Neural progenitor cell (in vitro differentiated cells): ENCODE measurements at regions not wholly inside any gene's neighbourhood (a gene's known extent, or its start where the extent isn't known, plus 50 kb on each side); places are given as distances from the start of the nearest gene placed in this dataset.

Experiments
- DNase-seq: peaks from one replicate; pipeline ENCODE4 v3.0.0-alpha.2; 2016; ENCODE audit warnings: low spot score
- H2AFZ ChIP-seq: fragments of 200-600 bp; sonication (generic); replicated peaks from 2 replicates; pipeline ENCODE4 v1.6.1; 2016; ENCODE audit warnings: antibody characterized with exemption
- H3F3A ChIP-seq: fragments of 200-600 bp; sonication (generic); 2 replicates; pipeline ENCODE4 v1.6.1; 2016; ENCODE audit warnings: antibody characterized with exemption, low read depth
- H3K27ac ChIP-seq: fragments of 200-600 bp; sonication (generic); 2 replicates; pipeline ENCODE4 v1.5.1; 2016; ENCODE audit warnings: mild to moderate bottlenecking
- H3K27me3 ChIP-seq: fragments of 200-600 bp; sonication (generic); 2 replicates; pipeline ENCODE4 v1.6.1; 2016; ENCODE audit warnings: mild to moderate bottlenecking, moderate library complexity
- H3K36me3 ChIP-seq: fragments of 200-600 bp; sonication (generic); 2 replicates; pipeline ENCODE4 v1.5.1; 2016
- H3K4me1 ChIP-seq: fragments of 200-600 bp; sonication (generic); 2 replicates; pipeline ENCODE4 v1.6.1; 2016; ENCODE audit warnings: mixed run types
- H3K4me2 ChIP-seq: fragments of 200-600 bp; sonication (generic); 2 replicates; pipeline ENCODE4 v1.6.1; 2016
- H3K4me3 ChIP-seq: fragments of 200-600 bp; sonication (generic); 2 replicates; pipeline ENCODE4 v1.5.1; 2016
- H3K79me2 ChIP-seq: fragments of 200-600 bp; sonication (generic); 2 replicates; pipeline ENCODE4 v1.6.1; 2016; ENCODE audit warnings: low read depth
- H3K9ac ChIP-seq: fragments of 200-600 bp; sonication (generic); 2 replicates; pipeline ENCODE4 v1.6.1; 2016
- H3K9me3 ChIP-seq: fragments of 200-600 bp; sonication (generic); 2 replicates; pipeline ENCODE4 v1.5.1; 2016; ENCODE audit warnings: low read depth
- H4K20me1 ChIP-seq: fragments of 200-600 bp; sonication (generic); 2 replicates; pipeline ENCODE4 v1.6.1; 2016; ENCODE audit warnings: low read depth
- H3K27ac Mint-ChIP-seq: 3 replicates; pipeline ENCODE4 v1.8.0; 2021; ENCODE audit warnings: mixed read lengths
- H3K27me3 Mint-ChIP-seq: 2 replicates; pipeline ENCODE4 v1.8.0; 2022; ENCODE audit warnings: low read depth, mild to moderate bottlenecking, inconsistent platforms, moderate library complexity, mixed read lengths; ENCODE audit not compliant: insufficient read depth
- H3K36me3 Mint-ChIP-seq: 3 replicates; pipeline ENCODE4 v1.8.0; 2021; ENCODE audit warnings: mixed read lengths
- H3K4me1 Mint-ChIP-seq: 3 replicates; pipeline ENCODE4 v1.8.0; 2021; ENCODE audit warnings: mixed read lengths
- H3K4me3 Mint-ChIP-seq: 3 replicates; pipeline ENCODE4 v1.8.0; 2021; ENCODE audit warnings: mild to moderate bottlenecking, moderate library complexity, mixed read lengths
- H3K9me3 Mint-ChIP-seq: 3 replicates; pipeline ENCODE4 v1.8.0; 2020; ENCODE audit warnings: mixed read lengths
- EZH2 ChIP-seq: fragments of 200-600 bp; sonication (generic); IDR thresholded peaks from 2 replicates; pipeline ENCODE4 v1.6.1; 2017; ENCODE audit warnings: antibody characterized with exemption, mild to moderate bottlenecking, moderate library complexity
- EZH2phosphoT487 ChIP-seq: fragments of 200-600 bp; sonication (generic); IDR thresholded peaks from 2 replicates; pipeline ENCODE4 v1.6.1; 2017; ENCODE audit warnings: antibody characterized with exemption
- TF ChIP-seq, protein P1 (sequence below): fragments of 200-600 bp; sonication (generic); IDR thresholded peaks from 2 replicates; pipeline ENCODE4 v1.5.1; 2017; ENCODE audit warnings: antibody characterized with exemption, mild to moderate bottlenecking

DNA sequence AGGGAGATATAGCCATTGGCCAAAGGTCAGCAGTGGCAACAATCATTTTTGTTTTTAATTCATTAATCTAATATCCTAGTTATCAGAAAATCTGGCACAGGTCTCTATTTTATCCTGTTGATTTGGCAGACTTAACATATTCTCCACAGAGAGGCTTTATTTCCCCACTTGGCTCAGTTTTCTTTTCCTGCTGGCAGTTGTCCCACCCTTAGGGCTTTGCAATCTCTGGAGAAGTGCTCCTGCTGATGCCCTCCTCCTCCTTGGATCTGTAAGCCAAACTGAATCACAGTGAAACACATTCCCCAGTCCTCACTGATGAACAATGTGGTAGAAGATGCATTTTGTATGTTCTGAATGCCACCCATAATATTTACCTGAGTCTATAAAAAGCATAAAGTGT lies 889.7 kb downstream of the PDHA2 start:
- no peak for DNase-seq
- Histone ChIP-seq H3K4me1 (no peaks in the 10 kb centered on the region), H3K9ac (no peak overlapping the region), H2AFZ (no peak overlapping the region), H3K27me3 (no peaks in the 10 kb centered on the region), H4K20me1 (no peaks in the 10 kb centered on the region), H3K4me2 (no peak overlapping the region), H3K27ac (no peak overlapping the region), H3K9me3 (no peaks in the 10 kb centered on the region), H3K36me3 (no peaks in the 10 kb centered on the region), H3K4me3 (no peak overlapping the region), H3F3A (no peaks in the 10 kb centered on the region), H3K79me2 (no peaks in the 10 kb centered on the region)
- no peak overlapping the region for H3K4me3 Mint-ChIP-seq
- peaks cover 18% of the 10 kb centered on the region for H3K9me3 Mint-ChIP-seq
- H3K27ac Mint-ChIP-seq, result no peak overlapping the region
- TF ChIP-seq EZH2 (no peak), EZH2phosphoT487 (no peak)
- TF ChIP-seq, protein P1, sequence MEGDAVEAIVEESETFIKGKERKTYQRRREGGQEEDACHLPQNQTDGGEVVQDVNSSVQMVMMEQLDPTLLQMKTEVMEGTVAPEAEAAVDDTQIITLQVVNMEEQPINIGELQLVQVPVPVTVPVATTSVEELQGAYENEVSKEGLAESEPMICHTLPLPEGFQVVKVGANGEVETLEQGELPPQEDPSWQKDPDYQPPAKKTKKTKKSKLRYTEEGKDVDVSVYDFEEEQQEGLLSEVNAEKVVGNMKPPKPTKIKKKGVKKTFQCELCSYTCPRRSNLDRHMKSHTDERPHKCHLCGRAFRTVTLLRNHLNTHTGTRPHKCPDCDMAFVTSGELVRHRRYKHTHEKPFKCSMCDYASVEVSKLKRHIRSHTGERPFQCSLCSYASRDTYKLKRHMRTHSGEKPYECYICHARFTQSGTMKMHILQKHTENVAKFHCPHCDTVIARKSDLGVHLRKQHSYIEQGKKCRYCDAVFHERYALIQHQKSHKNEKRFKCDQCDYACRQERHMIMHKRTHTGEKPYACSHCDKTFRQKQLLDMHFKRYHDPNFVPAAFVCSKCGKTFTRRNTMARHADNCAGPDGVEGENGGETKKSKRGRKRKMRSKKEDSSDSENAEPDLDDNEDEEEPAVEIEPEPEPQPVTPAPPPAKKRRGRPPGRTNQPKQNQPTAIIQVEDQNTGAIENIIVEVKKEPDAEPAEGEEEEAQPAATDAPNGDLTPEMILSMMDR, result no peak
- no peaks in the 10 kb centered on the region for H3K4me1 Mint-ChIP-seq
- H3K27me3 Mint-ChIP-seq, result no peaks in the 10 kb centered on the region
- peaks cover 6% of the 10 kb centered on the region for H3K36me3 Mint-ChIP-seq

DNA sequence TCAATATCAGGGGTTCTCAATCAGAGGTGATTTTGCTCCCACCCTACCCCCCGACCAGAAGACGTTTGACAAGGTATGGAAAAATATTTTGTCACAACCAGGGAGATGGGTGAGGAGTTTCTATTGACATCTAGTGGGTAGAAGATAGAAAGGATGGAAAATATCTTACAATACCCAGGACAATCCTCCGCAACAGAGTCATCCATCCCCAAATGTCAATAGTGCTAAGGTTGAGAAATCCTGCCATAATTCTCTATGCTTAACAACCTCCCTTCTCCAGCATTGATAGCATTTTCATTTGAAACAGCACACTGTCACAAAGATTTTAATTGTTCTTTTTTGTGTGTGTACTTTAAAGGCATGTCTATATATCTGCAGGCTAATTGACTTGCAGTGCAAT lies 890.5 kb downstream of the PDHA2 start:
- no peak overlapping the region for H3K4me3 ChIP-seq
- no peaks in the 10 kb centered on the region for H3K4me1 Mint-ChIP-seq
- no peak overlapping the region for H3K27ac Mint-ChIP-seq
- H3K27me3 Mint-ChIP-seq, result no peaks in the 10 kb centered on the region
- H2AFZ ChIP-seq, result no peak overlapping the region
- H4K20me1 ChIP-seq, result no peaks in the 10 kb centered on the region
- H3K36me3 Mint-ChIP-seq, result peaks cover 12% of the 10 kb centered on the region
- H3K4me3 Mint-ChIP-seq, result no peak overlapping the region
- no peaks in the 10 kb centered on the region for H3K27me3 ChIP-seq
- DNase-seq, result no peak
- no peak overlapping the region for H3K4me2 ChIP-seq
- H3K9me3 ChIP-seq, result no peaks in the 10 kb centered on the region
- no peaks in the 10 kb centered on the region for H3K36me3 ChIP-seq
- no peaks in the 10 kb centered on the region for H3K4me1 ChIP-seq
- TF ChIP-seq EZH2phosphoT487 (no peak), EZH2 (no peak)
- TF ChIP-seq, protein P1, result no peak
- H3F3A ChIP-seq, result no peaks in the 10 kb centered on the region
- H3K27ac ChIP-seq, result no peak overlapping the region
- H3K9me3 Mint-ChIP-seq, result peaks cover 25% of the 10 kb centered on the region
- no peak overlapping the region for H3K9ac ChIP-seq
- no peaks in the 10 kb centered on the region for H3K79me2 ChIP-seq

DNA sequence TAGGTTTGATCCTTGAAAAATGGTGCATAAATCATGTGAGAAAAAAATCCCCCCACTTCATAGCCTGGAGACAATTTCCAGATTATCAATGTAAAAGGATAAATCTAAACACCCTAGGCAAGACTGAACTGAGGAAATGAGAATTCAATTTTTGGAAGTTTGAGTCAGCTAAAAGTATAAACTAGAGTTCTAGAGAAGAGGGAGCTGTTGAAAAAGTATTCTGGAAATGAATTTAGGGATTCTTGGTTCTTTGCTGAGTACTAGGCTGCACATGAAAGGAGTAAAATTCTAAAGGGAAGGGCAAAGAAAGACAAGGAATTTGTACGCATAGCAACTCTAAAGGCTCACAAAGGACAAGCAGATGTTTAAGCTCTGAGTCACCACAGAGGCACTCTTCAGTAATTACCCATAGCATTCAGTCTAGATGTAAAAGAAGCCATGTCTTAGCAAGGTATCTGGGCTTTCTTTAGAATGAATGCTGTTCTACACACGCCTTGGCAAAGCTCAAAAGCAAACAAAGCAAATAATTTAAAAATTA lies 896.5 kb downstream of the PDHA2 start:
- peaks cover 18% of the 10 kb centered on the region for H3K36me3 Mint-ChIP-seq
- peak overlapping the region; percentile 74 for H3K27ac Mint-ChIP-seq
- TF ChIP-seq EZH2, result no peak
- no peak for TF ChIP-seq EZH2phosphoT487
- TF ChIP-seq, protein P1, result no peak
- Histone ChIP-seq H3K4me1 (peaks cover 17% of the 10 kb centered on the region), H3K4me2 (peak overlapping the region; percentile 35), H3K4me3 (no peak overlapping the region), H3K9ac (no peak overlapping the region), H4K20me1 (no peaks in the 10 kb centered on the region), H3K27ac (peak overlapping the region; percentile 98), H3F3A (peaks cover 18% of the 10 kb centered on the region), H3K27me3 (no peaks in the 10 kb centered on the region), H2AFZ (no peak overlapping the region), H3K9me3 (peaks cover 10% of the 10 kb centered on the region), H3K36me3 (peaks cover 10% of the 10 kb centered on the region), H3K79me2 (no peaks in the 10 kb centered on the region)
- no peaks in the 10 kb centered on the region for H3K27me3 Mint-ChIP-seq
- DNase-seq, result peak; percentile 86
- no peak overlapping the region for H3K4me3 Mint-ChIP-seq
- H3K4me1 Mint-ChIP-seq, result peaks cover 4% of the 10 kb centered on the region
- peaks cover 34% of the 10 kb centered on the region for H3K9me3 Mint-ChIP-seq
